HG03354 (cell line): ENCODE measurements at regions not wholly inside any gene's neighbourhood (a gene's known extent, or its start where the extent isn't known, plus 50 kb on each side); places are given as distances from the start of the nearest gene placed in this dataset.

Source experiments
- ATAC-seq: cut with Tn5 transposase; IDR thresholded peaks from one replicate; pipeline ENCODE4 v1.9.1; 2021; ENCODE audit warnings: mild to moderate bottlenecking; ENCODE audit not compliant: unreplicated experiment, poor library complexity, severe bottlenecking

DNA sequence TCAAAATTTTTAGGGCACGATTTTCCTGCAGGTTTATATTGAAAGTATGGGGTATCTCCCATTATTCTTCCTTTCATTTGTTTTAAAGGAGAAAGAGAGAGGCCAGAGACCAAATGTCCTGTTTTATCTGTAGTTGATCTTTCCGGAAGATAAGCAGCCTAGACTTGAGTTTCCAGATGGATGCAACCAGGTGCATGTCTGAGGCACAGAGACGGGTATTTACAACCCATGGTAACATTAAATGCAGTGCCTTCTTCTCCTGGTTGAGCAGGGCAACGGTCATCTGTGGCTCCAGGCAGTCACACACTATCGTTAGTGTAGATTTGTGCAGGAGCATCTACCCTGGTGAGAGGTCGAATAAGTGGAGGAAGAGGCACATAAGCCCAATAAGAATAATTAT is 1507.1 kb downstream of the UQCRFS1 start:
- no peak for ATAC-seq

DNA sequence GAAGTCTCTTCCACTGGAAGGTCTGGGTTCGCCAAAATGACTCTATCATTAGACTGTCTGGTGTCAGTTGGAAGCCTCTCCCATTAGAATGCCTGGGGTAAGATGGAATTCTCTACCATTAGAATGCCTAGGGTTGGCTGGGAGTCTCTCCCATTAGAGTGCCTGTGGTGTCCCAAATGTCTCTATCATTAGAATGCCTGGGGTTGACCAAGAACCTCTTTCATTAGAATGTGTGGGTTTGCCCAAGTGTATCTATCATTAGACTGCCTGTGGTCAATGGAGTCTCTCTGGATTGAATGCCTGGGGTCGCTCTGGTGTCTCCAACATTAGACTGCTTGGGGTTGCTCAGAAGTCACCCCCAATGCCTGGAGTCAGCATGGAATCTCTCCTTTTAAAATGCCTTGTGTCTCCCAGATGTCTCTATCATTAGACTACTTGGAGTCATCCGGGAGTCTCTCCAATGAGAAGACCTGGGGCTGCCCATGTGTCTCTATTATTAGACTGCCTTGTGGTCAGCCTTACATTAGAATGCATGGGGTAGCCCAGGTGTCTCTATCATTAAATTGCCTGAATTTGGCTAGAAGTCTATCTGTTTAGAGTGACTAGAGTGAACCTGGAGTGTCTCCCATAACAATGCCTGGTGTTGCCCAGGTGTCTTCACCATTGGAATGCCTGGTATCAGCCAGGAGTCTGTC is 1518.4 kb downstream of the UQCRFS1 start:
- no peak for ATAC-seq

DNA sequence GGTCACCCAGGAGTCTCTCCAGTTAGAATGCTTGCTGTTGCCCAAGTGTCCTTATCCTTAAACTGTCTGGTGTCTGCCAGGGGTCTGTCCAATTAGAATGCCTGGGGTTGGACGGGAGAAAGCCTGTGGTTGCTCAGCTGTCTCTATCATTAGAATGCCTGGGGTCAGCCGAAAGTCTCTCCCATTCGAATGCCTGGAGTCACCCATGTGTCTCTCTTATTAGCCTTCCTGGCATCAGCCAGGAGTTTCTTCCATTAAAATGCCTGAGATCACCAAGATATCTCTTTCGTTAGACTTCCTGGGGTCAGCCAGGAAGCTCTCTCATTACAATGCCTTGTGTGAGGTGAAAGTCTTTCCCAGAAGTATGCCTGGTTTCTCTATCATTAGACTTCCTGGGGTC is 1521.0 kb downstream of the UQCRFS1 start:
- no peak for ATAC-seq

DNA sequence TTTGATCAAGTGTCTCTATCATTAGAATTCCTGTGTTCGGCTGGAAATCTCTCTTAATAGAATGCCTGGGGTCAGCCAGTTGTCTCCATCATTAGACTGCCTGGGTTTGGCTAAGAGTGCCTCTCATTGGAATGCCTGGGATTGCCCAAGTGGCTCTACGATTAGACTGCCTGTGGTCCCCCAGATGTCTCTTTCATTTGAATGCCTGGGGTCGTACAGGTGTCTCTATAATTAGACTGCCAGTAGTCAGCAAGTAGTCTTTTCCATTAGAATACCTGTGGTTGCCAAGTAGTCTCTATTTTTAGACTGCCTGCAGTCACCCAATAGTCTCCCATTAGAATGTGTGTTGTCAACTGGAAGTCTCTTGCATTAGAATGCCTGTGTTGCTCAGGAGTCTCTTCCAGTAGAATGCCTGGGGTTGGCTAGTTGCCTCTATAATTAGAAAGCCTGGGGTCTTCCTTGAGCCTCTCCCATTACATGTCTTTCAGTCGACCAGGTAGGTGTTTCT is 1523.2 kb downstream of the UQCRFS1 start:
- no peak for ATAC-seq

DNA sequence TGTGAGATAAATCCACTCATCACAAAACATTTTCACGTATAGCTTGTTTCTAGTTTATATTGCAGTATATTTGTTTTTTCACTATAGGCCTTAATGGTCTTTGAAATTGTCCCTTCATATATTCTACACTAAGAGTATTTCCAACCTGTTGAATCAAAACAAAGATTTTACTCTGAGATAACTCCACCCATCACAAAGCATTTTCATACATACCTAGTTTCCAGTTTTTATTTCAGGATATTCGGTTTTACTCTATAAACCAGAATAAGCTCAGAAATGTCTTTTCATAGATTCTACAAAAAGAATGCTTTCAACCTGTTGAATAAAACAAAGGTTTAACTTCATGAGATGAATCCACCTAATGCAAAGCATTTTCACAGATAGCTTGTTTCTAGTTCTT is 1528.7 kb downstream of the UQCRFS1 start:
- no peak for ATAC-seq

DNA sequence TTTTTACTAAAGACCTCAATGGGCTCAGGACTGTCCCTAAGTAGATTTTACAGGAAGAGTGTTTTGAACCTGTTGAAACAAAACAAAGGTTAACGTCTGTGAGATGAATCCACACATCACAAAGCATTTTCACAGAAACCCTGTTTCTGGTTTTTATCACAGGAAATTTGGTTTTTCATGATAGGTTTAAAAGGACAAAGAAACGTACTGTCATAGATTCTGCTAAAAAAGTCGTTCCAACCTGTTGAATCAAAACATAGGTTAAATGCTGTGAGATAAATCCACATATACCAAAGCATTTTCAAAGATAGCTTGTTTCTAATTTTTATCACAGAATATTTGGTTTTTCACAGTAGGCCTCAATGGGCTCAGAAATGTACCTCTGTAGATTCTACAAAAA is 1531.0 kb downstream of the UQCRFS1 start:
- no peak for ATAC-seq

DNA sequence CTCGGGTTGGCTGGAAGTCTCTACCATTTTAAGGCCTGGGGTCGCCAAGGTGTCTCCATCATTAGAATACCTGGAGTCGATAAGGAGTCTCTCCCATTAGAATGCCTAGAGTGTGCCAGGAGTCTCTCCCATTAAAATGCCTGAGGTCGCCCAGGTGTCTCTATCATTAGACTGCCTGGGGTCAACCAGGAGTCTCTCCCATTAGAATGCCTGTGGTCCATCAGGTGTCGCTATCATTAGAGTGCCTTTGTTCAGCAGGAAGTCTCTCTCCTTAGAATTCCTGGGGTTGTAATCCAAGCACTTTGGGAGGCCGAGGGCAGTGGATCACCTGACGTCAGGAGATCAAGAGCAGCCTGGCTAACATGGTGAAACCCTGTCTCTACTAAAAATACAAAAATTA is 1533.0 kb downstream of the UQCRFS1 start:
- no peak for ATAC-seq

DNA sequence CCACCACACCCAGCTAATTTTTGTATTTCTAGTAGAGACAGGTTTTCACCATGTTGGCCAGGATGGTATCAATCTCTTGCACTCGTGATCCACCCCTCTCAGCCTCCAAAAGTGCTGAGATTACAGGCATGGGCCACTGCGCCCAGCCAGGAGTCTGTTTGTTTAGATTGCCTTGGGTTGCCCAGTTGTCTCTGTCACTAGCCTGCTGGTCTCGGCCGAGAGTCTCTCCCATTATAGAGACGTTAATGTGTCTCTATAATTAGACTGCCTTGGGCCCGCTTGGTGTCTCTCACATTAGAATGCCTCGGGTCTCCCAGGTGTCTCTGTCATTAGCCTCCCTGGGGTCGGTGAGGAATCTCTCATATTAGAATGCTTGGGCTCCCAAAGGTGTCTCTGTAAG is 1533.6 kb downstream of the UQCRFS1 start:
- ATAC-seq: no peak

DNA sequence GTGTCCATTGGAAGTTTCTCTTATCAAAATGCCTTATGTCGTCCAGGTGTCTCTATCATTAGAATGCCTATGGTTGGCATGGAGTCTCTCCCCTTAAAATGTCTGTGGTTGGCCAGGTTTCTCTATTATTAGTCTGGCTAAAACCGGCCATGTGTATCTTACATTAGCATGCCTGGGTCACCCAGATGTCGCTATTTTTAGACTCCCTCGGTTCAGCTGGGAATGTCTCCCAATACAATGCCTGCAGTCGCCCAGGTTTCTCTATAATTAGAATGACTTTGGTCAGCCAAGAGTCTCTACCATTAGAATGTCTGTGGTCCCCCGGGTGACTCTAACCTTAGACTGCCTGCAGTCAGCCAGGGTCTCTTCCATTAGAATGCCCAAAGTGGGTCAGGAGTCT is 1536.1 kb downstream of the UQCRFS1 start:
- no peak for ATAC-seq

DNA sequence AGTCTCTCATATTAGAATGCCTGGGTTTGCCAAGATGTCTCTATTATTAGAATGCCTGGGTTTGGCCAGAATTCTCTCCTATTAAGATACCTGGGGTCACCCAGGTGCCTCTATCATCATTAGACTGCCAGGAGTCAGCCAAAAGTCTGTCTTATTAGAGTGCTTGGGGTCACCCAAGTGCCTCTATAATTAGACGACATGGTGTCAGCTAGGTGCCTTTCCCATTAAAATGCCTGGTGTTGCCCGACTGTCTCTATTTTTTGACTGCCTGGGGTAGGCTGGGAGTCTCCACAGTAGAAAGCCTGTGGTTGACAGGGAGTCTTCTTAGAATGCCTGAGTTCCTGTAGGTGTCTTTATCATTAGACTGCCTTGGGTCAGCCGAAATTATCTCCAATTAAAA is 1536.6 kb downstream of the UQCRFS1 start:
- no peak for ATAC-seq

DNA sequence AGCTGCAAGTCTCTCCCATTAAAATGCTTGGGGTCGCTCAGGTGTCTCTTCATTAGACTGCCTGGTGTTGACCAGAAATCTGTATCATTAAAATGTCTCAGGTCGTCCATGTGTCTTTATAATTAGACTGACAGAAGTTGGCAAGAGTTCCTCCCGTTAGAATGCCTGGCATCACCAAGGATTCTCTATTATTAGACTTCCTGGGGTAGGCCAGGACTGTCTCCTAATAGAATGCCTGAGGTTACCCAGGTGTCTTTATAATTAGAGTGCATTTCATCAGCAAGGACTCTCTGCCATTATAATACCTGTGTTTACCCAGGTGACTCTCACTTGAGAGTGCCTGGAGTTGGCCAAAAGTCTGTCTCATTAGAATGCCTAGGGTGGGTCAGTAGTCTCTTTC is 1537.2 kb downstream of the UQCRFS1 start:
- no peak for ATAC-seq

DNA sequence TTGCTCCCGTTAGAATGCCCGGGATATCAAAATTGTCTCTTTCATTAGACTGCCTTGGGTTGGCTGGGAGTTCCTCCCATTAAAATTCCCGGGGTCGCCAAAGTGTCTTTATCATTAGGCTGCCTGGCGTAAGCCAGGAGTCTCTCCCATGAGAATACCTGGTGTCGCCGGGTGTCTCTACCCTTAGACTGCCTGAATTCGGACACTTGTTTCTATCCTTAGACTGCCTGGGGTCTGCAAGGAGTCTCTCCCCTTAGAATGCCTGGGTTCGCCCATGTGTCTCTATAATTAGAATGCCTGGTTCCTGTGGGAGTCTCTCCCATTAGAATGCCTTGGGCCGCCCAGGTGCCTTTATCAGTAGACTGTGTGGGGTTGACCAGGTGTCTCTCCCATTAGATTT is 1538.2 kb downstream of the UQCRFS1 start:
- no peak for ATAC-seq

DNA sequence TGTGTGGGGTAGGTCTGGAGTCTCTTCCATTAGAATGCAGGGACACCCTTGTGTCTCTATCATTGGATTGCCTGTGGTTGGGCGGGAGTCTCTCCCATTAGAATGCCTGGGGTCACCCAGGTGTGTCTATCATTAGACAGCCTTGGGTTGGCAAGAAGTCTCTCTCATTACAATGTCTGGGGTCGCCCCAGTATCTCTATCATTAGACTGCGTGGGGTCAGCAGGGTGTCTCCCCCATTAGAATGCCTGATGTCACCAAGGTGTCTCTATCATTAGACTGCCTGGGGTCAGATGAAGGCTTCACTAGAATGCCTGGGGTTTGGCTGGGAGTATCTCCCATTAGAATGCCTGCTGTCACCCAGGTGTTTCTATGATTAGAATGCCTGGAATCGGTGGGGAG is 1539.0 kb downstream of the UQCRFS1 start:
- no peak for ATAC-seq

DNA sequence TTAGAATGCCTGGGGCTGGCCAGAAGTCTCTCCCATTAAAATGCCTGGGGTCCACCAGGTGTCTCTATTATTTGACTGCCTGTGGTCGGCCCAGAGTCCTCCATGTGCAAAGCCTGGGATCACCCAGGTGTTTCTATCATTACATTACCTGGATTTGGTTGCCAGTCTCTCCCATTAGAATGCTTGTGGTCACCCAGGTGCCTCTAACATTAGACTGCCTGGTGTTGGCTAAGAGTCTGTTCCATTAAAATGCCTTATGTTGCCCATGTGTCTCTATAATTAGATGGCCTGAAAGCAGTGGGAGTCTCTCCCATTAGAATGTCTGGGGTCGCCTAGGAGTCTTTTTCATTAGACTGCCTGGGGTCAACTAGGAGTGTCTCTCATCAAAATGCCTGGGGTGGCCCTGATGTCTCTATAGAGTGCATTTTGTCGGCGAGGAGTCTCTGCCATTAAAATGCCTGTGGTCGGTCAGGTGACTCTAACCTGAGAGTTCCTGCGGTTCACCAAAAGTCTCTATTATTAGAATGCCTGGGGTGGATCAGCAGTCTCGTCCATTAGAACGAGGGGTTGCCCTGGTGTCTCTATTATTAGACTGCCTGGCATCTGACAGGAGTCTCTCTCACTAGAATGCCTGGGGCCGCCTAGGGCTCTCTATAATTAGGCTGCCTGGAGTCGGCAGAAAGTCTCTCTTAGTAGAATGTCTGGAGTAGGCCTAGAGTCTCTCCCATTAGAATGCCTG is 1540.5 kb downstream of the UQCRFS1 start:
- ATAC-seq: no peak

DNA sequence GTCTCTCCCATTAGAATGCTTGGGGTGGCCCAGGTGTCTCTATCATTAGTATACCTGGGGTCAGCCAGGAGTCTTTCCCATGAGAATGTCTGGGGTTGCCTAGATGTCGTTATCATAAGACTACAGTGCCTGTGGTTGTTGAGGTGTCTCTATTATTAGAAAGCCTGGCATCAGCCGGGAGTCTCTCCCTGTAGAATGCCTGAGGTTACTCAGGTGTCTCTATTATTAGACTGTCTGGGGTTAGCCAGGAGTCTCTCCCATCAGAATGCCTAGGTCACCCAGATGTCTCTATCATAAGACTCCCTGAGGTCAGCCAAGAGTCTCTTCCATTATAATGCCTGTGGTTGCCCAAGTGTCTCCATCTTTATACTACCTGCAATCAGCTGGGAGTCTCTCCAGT is 1541.1 kb downstream of the UQCRFS1 start:
- no peak for ATAC-seq

DNA sequence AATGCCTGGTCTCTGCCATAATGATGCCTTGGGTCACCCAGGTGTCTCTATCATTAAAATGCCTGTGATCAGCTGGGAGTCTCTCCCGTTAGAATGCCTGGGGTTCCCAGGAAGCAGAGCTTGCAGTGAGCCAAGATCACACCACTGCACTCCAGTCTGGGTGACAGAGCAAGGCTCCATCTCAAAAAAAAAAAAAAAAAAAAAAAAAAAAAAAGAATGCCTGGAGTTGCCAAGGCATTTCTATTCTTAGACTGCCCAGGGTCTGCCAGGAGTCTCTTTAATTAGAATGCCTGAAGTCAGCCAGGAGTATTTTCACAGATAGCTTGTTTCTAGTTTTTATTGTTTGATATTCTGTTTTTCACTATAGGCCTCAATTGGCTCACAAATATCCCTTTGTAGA is 1552.5 kb downstream of the UQCRFS1 start:
- no peak for ATAC-seq

DNA sequence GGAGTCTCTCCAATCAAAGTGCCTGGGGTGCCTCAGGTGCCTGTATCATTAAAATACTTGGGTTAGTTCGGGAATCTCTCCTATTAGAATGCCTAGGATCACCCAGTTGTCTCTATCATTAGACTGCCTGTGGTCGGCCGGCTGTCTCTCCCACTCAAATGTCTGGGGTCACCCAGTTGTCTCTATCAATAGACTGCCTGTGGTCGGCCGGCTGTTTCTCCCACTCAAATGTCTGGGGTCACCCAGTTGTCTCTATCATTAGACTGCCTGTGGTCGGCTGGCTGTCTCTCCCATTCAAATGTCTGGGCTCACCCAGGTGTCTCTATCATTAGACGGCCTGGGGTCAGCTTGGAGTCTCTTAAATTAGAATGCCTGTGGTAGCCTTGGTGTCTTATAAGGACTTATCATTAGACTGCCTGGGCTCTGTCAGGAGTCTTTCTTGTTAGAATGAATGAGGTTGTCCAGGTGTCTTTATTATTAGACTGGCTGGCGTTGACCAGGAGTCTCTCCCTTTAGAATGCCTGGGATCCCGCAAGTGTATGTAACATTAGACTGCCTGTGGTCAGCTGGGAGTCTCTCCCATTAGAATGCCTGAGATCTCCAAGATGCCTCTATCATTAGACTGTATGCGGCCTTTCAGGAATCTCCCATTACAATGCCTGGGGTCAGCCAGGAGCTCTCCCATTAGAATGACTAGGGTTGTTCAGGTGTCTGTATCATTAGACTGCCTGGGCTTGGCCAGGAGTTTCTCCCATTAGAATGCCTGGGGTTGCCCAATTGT is 1555.5 kb downstream of the UQCRFS1 start:
- ATAC-seq: no peak

DNA sequence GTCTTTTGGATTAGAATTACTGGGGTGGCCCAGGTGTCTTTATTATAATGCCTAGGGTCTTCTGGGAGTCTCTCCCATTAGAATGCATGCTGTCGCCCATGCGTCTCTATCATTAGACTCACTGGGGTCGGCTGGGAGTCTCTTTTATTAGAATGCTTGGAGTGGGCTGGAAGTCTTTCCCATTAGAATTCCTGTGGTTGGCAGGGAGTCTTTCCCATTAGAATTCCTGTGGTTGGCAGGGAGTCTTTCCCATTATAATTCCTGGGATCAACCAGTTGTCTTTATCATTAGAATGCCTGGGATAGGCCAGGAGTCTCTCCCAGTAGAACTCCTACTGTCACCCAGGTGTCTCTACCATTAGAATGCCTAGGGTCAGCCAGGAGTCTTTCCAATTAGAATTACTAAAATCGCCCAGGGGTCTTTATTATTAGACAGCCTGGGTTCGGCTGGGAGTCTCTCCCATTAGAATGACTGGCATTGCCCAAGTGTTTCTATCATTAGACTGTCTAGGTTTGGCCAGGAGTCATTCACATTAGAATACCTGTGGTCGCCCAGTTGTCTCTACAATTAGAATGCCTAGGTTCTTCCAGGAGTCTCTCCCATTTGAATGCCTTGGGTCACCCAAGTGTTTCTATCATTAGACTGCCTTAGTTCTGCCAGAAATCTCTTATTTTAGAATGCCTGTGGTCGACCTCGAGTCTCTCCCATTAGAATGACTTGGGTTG is 1558.5 kb downstream of the UQCRFS1 start:
- ATAC-seq: no peak

DNA sequence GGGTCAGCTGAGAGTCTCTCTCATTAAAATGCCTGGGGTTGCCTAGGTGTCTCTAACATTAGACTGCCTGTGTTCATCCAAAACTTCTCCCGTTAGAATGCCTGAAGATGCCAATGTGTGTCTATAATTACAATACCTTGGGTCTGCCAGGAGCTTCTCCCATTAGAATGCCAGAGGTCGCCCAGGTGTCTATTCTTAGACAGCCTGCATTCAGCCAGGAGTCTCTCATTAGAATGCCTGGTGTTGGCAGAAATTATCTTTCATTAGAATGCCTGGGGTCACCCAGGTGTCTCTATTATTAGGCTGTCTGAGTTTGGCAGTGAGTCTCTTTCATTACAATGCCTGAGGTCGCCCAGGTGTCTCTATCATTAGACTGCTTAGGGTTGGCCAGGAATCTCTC is 1560.2 kb downstream of the UQCRFS1 start:
- no peak for ATAC-seq

DNA sequence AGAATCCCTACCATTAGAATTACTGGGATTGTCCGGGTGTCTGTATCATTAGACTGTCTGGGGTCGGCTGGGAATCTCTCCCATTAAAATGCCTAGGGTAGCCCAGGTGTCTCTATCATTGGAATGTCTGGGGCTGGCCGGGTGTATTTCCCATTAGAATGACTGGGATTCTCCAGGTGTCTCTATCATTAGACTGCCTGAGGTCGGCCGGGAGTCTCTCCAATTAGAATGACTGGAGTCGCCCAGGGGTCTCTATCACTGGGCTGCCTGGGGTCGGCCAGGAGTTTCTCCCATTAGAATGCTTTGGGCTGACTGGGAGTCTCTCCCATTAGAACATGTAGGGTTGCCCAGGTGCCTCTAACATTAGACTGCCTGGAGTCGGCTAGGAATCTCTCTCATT is 1560.7 kb downstream of the UQCRFS1 start:
- ATAC-seq: no peak
